Vagina (tissue), 2 donors: ENCODE measurements at regions not wholly inside any gene's neighbourhood (a gene's known extent, or its start where the extent isn't known, plus 50 kb on each side); places are given as distances from the start of the nearest gene placed in this dataset.

Experiments used
- CTCF ChIP-seq, 3 experiments: fragments of 450-650 bp in 2 of 3; fragments of 200-600 bp in 1 of 3; sonication (generic) in 1 of 3; IDR thresholded peaks; one replicate each; pipeline ENCODE4 v1.5.1; 2017 to 2019; ENCODE audit warnings: antibody characterized with exemption in 3 of 3, mild to moderate bottlenecking in 2 of 3, moderate library complexity in 2 of 3
- POLR2A ChIP-seq, 2 donors: fragments of 450-650 bp; IDR thresholded peaks; one replicate each; pipeline ENCODE4 v1.6.1; 2017; ENCODE audit warnings: antibody characterized with exemption in 2 of 2, mild to moderate bottlenecking in 2 of 2, moderate library complexity in 2 of 2

- no peak for TF ChIP-seq CTCF (IDR thresholded peaks at IDR 0.05)
- no peak for TF ChIP-seq POLR2A (IDR thresholded peaks at IDR 0.05)
These were observed 105.0 kb upstream of the DNAJC10 start for GRCh38 chr2:182611009-182611408.
